ENCODE measurements at regions not wholly inside any gene's neighbourhood (a gene's known extent, or its start where the extent isn't known, plus 50 kb on each side); places are given as distances from the start of the nearest gene placed in this dataset.

- DNase-seq = no peak
Observed at GRCh38 chr1:72911656-72912055, 629.3 kb upstream of the NEGR1 start.

GRCh38 chr1:72896256-72896655 is 613.9 kb upstream of the NEGR1 start:
- no peak for DNase-seq

- no peak for DNase-seq
Observed at GRCh38 chr1:72892461-72892860, 610.1 kb upstream of the NEGR1 start.

GRCh38 chr1:72891976-72892375 is 609.6 kb upstream of the NEGR1 start:
- DNase-seq = no peak

GRCh38 chr1:72885841-72886240 is 603.5 kb upstream of the NEGR1 start:
- DNase-seq = no peak

GRCh38 chr1:72885017-72885416 is 602.7 kb upstream of the NEGR1 start:
- no peak for DNase-seq

- DNase-seq = no peak
Observed at GRCh38 chr1:72869873-72870272, 587.5 kb upstream of the NEGR1 start.

GRCh38 chr1:72869441-72869840 is 587.1 kb upstream of the NEGR1 start:
- DNase-seq = no peak

- DNase-seq = no peak
Observed at GRCh38 chr1:72851597-72851996, 569.3 kb upstream of the NEGR1 start.

- no peak for DNase-seq
Observed at GRCh38 chr1:72848997-72849396, 566.7 kb upstream of the NEGR1 start.

- DNase-seq = no peak
Observed at GRCh38 chr1:72847651-72848050, 565.3 kb upstream of the NEGR1 start.

GRCh38 chr1:72846476-72847278 is 564.3 kb upstream of the NEGR1 start:
- no peak for DNase-seq

GRCh38 chr1:72845981-72846380 is 563.6 kb upstream of the NEGR1 start:
- no peak for DNase-seq

- DNase-seq = no peak
Observed at GRCh38 chr1:72845381-72845780, 563.0 kb upstream of the NEGR1 start.

- no peak for DNase-seq
Observed at GRCh38 chr1:72837781-72838180, 555.4 kb upstream of the NEGR1 start.

- no peak for DNase-seq
Observed at GRCh38 chr1:72830606-72831390, 548.5 kb upstream of the NEGR1 start.

GRCh38 chr1:72827278-72827677 is 544.9 kb upstream of the NEGR1 start:
- DNase-seq = no peak

GRCh38 chr1:72804541-72804940 is 522.2 kb upstream of the NEGR1 start:
- DNase-seq = no peak

- no peak for DNase-seq
Observed at GRCh38 chr1:72781038-72781437, 498.7 kb upstream of the NEGR1 start.

GRCh38 chr1:72780212-72780611 is 497.9 kb upstream of the NEGR1 start:
- no peak for DNase-seq

- DNase-seq = no peak
Observed at GRCh38 chr1:72777918-72778317, 495.6 kb upstream of the NEGR1 start.

- no peak for DNase-seq
Observed at GRCh38 chr1:72763481-72763880, 481.1 kb upstream of the NEGR1 start.

GRCh38 chr1:72759486-72759885 is 477.1 kb upstream of the NEGR1 start:
- DNase-seq = no peak

GRCh38 chr1:72757843-72758242 is 475.5 kb upstream of the NEGR1 start:
- no peak for DNase-seq

Measured in right hindlimb (tissue), 1 donor.